ENCODE measurements at regions not wholly inside any gene's neighbourhood (a gene's known extent, or its start where the extent isn't known, plus 50 kb on each side); places are given as distances from the start of the nearest gene placed in this dataset.
A peak's percentile ranks its signal among the peaks of the same experiment; 100 is the strongest.
"Not testable (repeated sequence)": the region's sequence is repeated elsewhere in the genome, so short reads cannot be mapped to it uniquely, and the experiment has no call there.

GRCh38 chr15:77891862-77892261 lies 185.6 kb downstream of the TBC1D2B start:
- H3K4me1 Mint-ChIP-seq; H3K4me3 ChIP-seq (ENCODE audit: low read depth, low read length); H3K36me3 Mint-ChIP-seq; H3K36me3 ChIP-seq (ENCODE audit: control insufficient read depth, insufficient read depth, low read length); H3K27me3 Mint-ChIP-seq; H3K27ac ChIP-seq (ENCODE audit: insufficient read depth, low read length, poor library complexity, severe bottlenecking); H3K9me3 ChIP-seq (ENCODE audit: control insufficient read depth in 2 of 2, low read length in 2 of 2); H3K27ac Mint-ChIP-seq; H3K27me3 ChIP-seq (ENCODE audit: control insufficient read depth, insufficient read depth, low read length); DNase-seq; H3K4me1 ChIP-seq (ENCODE audit: control insufficient read depth, insufficient read depth, low read length, poor library complexity, severe bottlenecking); H3K9me3 Mint-ChIP-seq; ATAC-seq (ENCODE audit: low read depth in 2 of 2); H3K4me3 Mint-ChIP-seq: not testable (repeated sequence)

DNA sequence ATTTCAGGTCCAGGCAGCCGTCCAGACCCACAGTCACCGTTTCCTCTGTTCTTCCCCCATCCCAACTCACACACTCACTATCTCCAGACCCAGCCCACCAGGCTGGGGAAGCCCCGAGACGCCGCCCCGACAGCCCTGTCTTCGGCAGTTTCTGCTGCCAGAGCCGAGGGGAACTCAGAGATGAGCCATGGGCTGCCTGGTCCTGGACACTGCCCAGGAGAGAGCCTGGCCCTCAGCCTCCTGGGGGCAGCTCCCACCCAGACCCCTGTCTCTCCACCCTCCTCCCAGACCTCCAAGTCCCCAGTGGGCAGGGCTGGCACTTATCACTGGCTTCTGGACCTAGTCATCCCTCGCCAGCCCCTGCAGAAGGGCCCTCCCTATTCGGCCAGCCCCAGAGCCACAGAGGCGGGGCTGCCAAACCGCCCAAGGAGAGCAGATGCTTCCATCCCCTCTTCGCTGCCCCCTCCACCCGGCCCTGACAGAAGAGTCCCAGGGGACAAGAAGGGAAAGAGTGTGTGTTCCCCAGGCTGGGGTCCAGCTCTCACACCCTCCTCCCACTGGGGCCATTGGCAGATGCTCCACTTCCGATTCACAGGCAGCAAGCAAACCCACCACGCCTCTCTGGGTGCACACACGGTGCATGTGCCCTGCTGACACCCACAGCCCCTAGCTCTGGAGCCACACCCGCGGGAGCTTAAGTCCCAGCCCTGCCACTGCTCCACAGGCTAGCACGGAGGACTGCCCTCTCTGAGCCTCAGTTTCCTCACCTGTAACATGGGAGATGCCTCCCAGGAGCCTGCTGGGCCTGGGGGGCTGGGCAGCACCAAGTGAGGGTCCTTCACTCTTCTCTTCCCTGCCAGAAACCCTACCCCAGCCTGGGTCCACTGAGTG lies 186.4 kb downstream of the TBC1D2B start:
- H3K9me3 ChIP-seq (ENCODE audit: control insufficient read depth in 2 of 2, low read length in 2 of 2); H3K4me1 Mint-ChIP-seq; H3K27ac ChIP-seq (ENCODE audit: insufficient read depth, low read length, poor library complexity, severe bottlenecking); H3K4me1 ChIP-seq (ENCODE audit: control insufficient read depth, insufficient read depth, low read length, poor library complexity, severe bottlenecking); DNase-seq; H3K27ac Mint-ChIP-seq; H3K4me3 ChIP-seq (ENCODE audit: low read depth, low read length); H3K36me3 Mint-ChIP-seq; H3K9me3 Mint-ChIP-seq; H3K27me3 ChIP-seq (ENCODE audit: control insufficient read depth, insufficient read depth, low read length); H3K4me3 Mint-ChIP-seq; ATAC-seq (ENCODE audit: low read depth in 2 of 2); H3K36me3 ChIP-seq (ENCODE audit: control insufficient read depth, insufficient read depth, low read length); H3K27me3 Mint-ChIP-seq: not testable (repeated sequence)

DNA sequence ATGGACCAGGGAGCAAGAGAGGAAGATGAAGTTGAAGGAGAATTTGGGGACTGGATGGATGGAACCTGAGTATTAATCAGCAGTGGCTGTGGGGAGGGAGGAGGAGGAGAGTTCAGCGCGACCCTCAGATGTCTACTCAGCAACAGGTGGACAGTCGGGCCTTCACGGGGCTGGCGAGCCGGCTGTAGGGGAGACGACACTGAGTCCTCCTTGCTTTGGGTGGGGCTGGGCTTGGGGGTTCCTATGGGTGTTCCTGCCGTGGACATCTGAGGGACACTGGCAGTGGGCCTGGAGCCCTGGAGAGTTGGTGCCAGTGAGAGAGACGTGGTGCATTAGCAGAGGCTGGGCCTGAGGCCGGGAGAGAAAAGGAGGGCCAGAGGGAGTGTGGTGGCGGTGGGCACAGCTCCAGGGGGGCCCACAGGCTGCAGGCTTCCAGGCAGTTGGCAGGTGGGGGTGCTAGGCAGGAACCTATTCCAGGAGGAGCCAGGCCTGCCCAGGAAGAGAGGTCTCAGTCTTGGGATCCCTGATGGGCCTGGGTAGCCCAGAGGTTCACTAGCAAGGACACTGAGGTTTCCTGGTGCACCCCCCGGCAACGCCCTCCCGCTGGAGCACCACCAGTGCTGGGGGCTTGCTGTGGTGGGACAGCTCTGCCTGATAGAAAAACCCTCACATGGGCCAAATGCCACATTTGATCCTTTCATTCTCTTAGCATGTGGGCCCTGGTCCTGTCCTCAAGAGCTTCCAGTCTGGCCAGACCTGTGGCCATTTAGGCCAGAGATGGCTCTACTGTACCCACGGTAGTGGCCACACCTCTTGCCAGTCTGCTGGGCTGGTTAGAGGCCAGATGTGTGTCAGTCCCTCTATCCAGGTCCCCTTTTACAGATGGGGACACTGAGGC lies 187.4 kb downstream of the TBC1D2B start:
- H3K36me3 ChIP-seq (ENCODE audit: control insufficient read depth, insufficient read depth, low read length); H3K9me3 Mint-ChIP-seq; H3K4me3 Mint-ChIP-seq; H3K4me3 ChIP-seq (ENCODE audit: low read depth, low read length); H3K4me1 ChIP-seq (ENCODE audit: control insufficient read depth, insufficient read depth, low read length, poor library complexity, severe bottlenecking); H3K4me1 Mint-ChIP-seq; H3K27ac Mint-ChIP-seq; H3K36me3 Mint-ChIP-seq; H3K9me3 ChIP-seq (ENCODE audit: control insufficient read depth in 2 of 2, low read length in 2 of 2); DNase-seq; H3K27ac ChIP-seq (ENCODE audit: insufficient read depth, low read length, poor library complexity, severe bottlenecking); ATAC-seq (ENCODE audit: low read depth in 2 of 2); H3K27me3 ChIP-seq (ENCODE audit: control insufficient read depth, insufficient read depth, low read length); H3K27me3 Mint-ChIP-seq: not testable (repeated sequence)

DNA sequence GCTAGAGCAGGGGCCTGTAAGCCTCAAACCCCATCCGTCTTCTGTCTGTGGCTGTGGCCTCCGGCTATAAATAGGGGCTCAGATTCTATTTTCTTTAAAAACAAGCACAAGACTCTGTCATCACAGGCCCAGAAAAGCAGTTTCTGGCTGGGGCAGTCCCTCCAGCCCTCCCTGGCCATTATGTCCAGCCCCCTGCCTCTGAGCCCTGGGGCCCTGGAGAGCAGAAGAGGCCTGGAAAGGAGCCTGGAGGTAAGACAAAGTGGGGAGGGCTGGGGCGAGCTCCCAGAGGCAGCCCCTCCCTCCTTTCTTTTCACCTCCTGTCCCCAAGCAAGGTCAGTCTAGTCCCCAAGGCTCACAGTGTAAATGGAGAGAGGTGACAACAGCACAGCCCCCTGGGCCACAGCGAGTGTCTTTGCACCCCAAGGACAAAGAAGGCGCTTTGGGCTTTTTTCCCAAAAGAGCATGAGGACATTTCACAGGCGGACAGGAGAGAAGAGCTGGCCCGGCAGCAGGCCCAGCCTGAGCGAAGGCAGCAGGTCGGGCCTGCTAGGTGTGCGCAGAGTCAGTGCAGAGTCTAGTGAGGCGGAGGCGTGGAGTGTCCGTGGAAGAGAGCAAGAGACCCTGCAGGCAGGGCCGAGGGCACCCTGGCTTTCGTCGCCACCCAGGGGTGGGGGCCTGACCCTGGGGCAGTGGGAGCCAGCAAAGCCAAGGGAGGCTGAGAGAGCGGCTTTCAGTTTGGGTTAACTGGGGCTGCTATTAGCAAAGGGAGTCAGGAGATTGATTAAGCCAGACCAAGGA lies 188.3 kb downstream of the TBC1D2B start:
- Mint-ChIP-seq H3K9me3 (no peaks in the 10 kb centered on the region), H3K4me3 (no peak overlapping the region), H3K4me1 (no peaks in the 10 kb centered on the region), H3K36me3 (no peaks in the 10 kb centered on the region), H3K27me3 (no peaks in the 10 kb centered on the region), H3K27ac (no peak overlapping the region)
- no peaks in the 10 kb centered on the region for H3K9me3 ChIP-seq (ENCODE audit: control insufficient read depth in 2 of 2, low read length in 2 of 2)
- H3K4me3 ChIP-seq (ENCODE audit: low read depth, low read length), result no peak overlapping the region
- ATAC-seq (ENCODE audit: low read depth in 2 of 2), result no peak
- no peak for DNase-seq
- H3K27ac ChIP-seq (ENCODE audit: insufficient read depth, low read length, poor library complexity, severe bottlenecking), result no peak overlapping the region
- H3K27me3 ChIP-seq (ENCODE audit: control insufficient read depth, insufficient read depth, low read length), result no peaks in the 10 kb centered on the region
- no peaks in the 10 kb centered on the region for H3K4me1 ChIP-seq (ENCODE audit: control insufficient read depth, insufficient read depth, low read length, poor library complexity, severe bottlenecking)
- no peaks in the 10 kb centered on the region for H3K36me3 ChIP-seq (ENCODE audit: control insufficient read depth, insufficient read depth, low read length)

DNA sequence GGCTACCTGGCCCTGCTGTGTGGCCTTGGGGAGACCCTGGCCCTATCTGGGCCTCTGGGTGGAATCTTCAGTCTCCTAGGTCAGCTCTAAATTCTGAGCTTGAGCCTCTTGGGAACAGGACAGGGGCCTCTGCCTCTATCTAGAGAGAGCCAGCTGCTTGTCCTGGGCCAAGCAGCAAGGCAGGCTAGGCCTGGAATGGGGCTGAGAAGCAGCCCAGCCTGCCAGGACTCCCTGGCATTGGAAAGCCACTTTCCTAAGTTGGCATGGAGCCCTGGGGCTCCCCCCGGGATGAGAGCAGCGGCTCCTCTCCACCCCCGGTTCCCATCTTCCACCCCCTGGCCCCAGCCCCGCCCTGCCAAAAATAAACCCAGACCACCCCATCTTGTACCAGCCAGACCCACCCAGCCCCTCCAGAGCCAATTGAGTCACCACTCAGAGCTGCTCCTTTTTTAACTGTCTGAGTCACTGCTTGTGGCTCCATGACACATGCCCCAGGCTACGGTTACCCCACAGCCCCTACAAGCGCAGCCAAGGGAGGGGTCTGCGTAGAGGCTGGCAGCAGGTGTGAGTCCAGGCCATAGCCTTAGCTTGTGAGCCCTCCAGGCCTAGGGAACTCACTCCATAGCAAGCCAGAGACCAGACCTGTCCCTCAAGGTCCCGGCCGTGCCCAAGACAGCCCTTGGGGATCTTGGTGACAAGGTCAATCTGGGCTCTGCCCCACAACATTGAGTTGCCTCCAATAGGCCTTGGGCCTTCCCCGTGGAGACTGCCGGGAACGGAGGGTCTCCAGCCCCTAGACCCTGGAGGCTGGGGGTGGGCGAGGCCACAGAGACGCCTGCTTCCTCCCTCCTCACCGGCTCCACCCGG lies 189.7 kb downstream of the TBC1D2B start:
- not testable (repeated sequence) for H3K27me3 ChIP-seq (ENCODE audit: control insufficient read depth, insufficient read depth, low read length); H3K4me3 Mint-ChIP-seq; H3K27ac Mint-ChIP-seq; H3K36me3 ChIP-seq (ENCODE audit: control insufficient read depth, insufficient read depth, low read length); H3K36me3 Mint-ChIP-seq; H3K9me3 Mint-ChIP-seq; H3K27me3 Mint-ChIP-seq; H3K4me1 Mint-ChIP-seq; H3K4me3 ChIP-seq (ENCODE audit: low read depth, low read length); H3K4me1 ChIP-seq (ENCODE audit: control insufficient read depth, insufficient read depth, low read length, poor library complexity, severe bottlenecking); H3K27ac ChIP-seq (ENCODE audit: insufficient read depth, low read length, poor library complexity, severe bottlenecking); H3K9me3 ChIP-seq (ENCODE audit: control insufficient read depth in 2 of 2, low read length in 2 of 2); DNase-seq
- ATAC-seq (ENCODE audit: low read depth in 2 of 2), result peak in 1 of 2 donors; percentile 13

- H3K27ac ChIP-seq (ENCODE audit: insufficient read depth, low read length, poor library complexity, severe bottlenecking), result no peak overlapping the region
- H3K4me1 ChIP-seq (ENCODE audit: control insufficient read depth, insufficient read depth, low read length, poor library complexity, severe bottlenecking), result no peaks in the 10 kb centered on the region
- no peak overlapping the region for H3K27ac Mint-ChIP-seq
Measured at GRCh38 chr15:77886805-77887448, 190.6 kb downstream of the TBC1D2B start.

More at GRCh38 chr15:77886805-77887448, 190.6 kb downstream of the TBC1D2B start:
- Mint-ChIP-seq H3K36me3 (no peaks in the 10 kb centered on the region), H3K4me3 (no peak overlapping the region), H3K27me3 (no peaks in the 10 kb centered on the region), H3K4me1 (no peaks in the 10 kb centered on the region), H3K9me3 (no peaks in the 10 kb centered on the region)
- ATAC-seq (ENCODE audit: low read depth in 2 of 2), result no peak
- no peak for DNase-seq
- Histone ChIP-seq H3K36me3 (ENCODE audit: control insufficient read depth, insufficient read depth, low read length) (no peaks in the 10 kb centered on the region), H3K4me3 (ENCODE audit: low read depth, low read length) (no peak overlapping the region), H3K27me3 (ENCODE audit: control insufficient read depth, insufficient read depth, low read length) (no peaks in the 10 kb centered on the region), H3K9me3 (ENCODE audit: control insufficient read depth in 2 of 2, low read length in 2 of 2) (no peaks in the 10 kb centered on the region)
